GM21576 (cell line): ENCODE measurements at regions not wholly inside any gene's neighbourhood (a gene's known extent, or its start where the extent isn't known, plus 50 kb on each side); places are given as distances from the start of the nearest gene placed in this dataset.
"Not testable (repeated sequence)": the region's sequence is repeated elsewhere in the genome, so short reads cannot be mapped to it uniquely, and the experiment has no call there.

Source experiments
- ATAC-seq: cut with Tn5 transposase; IDR thresholded peaks from one replicate; pipeline ENCODE4 v1.9.1; 2021; ENCODE audit warnings: mild to moderate bottlenecking, moderate library complexity; ENCODE audit not compliant: unreplicated experiment

DNA sequence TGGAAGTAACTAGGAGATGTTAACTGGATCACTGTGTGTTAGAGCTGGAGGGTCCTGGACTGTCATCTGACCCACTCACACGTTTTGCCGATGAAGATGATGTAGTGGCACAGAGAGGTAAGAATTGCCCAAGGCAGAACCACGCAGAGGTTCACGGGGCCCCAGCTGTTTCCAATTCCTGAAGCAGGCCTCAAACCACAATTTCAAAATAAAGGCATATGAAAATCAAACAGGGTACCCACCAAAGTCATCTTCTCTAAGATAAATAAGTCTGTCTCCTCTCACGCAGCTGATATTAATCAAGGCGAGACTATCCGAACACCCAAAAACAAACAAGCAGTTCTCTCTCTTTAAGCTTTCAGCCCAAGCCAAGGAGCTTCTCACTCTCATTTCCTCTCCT, 113.3 kb upstream of the JCAD start:
- ATAC-seq: no peak

DNA sequence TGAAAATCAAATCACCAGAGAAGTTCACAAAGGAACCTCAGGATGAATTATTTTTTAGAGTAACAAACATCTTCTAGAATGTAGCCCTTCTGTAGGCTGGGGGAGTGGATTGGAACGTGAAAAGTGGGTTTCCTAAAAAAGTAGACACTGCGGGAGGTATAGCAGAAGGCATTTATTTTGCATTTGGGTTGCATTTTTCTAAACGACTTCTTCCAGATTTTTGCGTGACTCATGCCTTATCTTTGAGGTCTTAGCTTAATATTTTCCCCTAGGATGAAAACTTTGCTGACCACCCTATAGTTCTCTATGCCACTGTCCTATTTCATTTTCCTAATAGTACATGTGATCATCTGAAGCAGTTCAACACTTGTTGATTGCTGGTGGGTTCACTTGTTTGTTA, 112.7 kb upstream of the JCAD start:
- no peak for ATAC-seq

DNA sequence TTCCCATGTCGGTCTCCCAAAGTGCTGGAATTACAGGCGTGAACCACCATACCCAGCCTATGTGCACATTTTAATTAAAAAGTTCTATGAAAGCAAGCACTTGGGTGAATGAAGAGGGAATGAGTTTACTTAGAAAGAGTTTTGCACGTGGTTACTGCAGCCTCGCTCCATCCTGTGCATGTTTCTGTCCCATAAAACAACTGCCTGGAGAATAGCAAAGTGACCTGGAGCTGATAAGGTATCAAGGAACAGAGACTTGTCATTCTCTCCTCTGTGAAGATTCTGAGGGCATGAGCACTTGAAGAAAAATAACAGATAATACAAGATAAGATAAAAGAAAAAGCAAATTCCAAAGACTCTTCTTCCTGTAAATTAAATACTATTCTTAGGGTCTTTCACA, 112.2 kb upstream of the JCAD start:
- no peak for ATAC-seq

DNA sequence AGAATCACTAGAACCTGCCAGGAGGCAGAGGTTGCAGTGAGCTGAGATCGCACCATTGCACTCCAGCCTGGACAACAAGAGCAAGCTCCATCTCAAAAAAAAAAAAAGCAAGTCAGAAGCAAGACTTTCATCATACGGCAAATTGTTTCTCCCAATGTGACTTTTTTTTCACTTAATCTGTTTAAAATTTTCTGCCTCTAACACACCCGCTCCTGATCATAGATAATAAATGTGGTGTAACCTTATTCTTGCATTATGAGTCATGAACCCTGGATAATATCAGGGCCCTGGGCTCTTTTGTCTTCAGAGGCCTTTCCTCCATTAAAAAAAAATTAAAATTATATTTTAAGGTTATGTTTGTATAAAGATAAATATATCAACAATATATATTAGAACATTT, 111.4 kb upstream of the JCAD start:
- ATAC-seq: no peak

DNA sequence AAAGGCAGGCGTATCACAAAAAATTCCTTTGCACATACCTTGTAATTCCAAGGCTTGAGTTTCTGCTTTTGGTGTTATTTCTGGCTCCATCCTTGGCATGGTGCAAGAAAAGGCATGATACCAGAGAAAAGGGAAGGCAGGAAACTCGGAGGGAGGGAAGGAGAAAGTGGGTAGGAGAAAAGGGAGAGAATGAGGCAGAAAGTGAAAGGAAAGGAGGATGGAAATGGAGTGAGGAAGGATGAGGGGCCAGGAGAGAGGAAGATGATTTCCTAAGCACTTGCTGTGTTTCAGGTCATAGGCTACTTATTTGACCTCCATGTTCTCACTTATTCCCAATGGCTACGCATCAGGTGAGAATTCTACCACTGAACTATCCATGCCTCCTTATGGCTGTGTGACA, 110.8 kb upstream of the JCAD start:
- no peak for ATAC-seq

DNA sequence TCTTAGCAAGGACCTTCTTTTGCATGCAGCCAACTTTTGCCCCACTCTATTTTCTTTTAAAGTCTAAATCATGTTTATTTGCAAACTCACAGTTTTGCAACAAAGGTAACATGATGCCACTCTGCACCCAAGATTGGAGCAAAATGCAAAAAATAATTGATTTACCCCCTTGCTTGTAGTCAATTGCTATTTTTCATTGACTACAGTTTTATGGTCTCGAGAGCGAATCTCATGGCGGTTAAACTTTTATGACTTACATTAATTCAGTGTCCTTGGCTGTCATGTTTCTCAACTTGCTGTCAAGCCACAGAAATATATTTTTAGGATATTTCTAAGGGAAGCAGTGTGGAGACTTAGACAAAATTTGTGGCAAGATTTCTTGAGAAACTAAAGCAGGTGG, 110.0 kb upstream of the JCAD start:
- ATAC-seq: no peak

DNA sequence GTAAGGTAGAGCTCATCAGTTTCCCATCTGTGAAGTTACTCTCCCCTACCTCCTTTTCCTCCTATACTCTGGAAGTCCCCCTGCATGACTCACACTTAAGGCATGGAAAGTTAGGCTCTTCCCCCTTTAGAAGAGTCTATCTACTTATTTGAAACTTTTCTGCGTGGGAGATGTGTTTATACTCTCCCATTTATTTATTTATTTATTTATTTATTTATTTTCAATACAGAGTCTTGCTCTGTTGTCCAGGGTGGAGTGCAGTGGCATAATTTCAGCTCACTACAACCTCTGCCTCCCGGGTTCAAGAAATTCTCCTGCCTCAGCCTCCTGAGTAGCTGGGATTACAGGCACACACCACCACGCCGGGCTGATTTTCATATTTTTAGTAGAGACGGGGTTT, 107.5 kb upstream of the JCAD start:
- no peak for ATAC-seq

DNA sequence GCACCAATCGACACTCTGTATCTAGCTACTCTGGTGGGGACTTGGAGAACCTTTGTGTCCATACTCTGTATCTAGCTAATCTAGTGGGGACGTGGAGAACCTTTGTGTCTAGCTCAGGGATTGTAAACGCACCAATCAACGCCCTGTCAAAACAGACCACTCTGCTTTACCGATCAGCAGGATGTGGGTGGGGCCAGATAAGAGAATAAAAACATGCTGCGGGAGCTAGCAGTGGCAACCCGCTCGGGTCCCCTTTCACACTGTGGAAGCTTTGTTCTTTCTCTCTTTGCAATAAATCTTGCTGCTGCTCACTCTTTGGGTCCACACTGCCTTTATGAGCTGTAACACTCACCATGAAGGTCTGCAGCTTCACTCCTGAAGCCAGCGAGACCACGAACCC, 104.0 kb upstream of the JCAD start:
- ATAC-seq: not testable (repeated sequence)

DNA sequence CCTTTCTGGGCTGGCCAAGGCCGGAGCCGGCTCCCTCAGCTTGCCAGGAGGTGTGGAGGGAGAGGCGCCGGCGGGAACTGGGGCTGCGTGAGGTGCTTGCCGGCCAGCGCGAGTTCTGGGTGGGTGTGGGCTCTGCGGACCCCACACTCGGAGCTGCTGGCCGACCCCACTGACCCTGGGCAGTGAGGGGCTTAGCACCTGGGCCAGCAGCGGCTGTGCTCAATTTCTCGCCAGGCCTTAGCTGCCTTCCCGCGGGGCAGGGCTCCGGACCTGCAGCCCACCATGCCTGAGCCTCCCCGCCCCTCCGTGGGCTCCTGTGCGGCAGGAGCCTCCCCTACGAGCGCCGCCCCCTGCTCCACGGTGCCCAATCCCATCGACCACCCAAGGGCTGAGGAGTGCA, 103.4 kb upstream of the JCAD start:
- not testable (repeated sequence) for ATAC-seq

DNA sequence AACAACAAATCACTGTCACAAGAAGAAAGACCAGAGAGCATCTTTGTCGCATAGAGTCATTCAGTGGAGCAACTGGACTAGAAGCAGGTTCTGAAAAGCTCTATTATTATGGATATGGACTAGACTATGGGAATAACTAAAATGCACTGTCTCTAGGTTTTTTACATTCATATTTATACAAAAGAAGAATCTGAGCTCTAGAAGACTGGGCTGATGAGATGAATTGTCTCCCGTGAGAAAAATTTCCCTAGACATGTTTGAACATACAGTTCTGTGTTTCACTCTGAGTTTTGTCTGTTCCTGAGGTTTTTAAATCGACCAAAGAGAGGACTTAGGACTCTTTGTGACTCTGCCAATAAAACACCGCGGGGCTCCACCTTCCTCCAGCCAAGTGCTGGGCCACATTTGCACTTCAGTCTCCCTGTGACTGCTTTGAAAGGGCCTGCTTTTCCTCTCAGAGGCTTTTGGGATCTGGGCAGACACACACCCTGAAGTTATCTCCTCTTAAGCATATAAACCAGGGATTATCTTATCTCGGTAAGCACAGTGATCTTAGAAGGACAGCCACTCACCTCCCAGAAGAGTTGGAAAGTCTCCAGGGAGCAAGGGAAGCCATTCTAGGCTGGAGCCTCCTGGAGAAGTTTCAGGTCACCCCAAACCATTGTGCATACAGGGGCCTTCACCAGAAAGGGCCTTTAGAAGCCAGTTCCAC, 101.0 kb upstream of the JCAD start:
- no peak for ATAC-seq

DNA sequence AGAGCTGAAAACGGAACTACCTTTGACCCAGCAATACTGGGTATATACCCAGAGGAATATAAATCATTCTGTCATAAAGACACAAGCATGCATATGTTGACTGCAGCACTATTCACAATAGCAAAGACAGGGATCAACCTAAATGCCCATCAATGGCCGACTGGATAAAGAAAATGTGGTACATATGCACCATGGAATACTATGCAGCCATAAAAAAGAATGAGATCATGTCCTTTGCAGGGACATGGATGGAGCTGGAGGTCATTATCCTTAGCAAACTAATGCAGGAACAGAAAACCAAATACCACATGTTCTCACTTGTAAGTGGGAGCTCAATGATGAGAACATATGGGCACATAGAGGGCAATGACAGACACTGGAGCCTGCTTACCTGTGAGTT, 100.2 kb upstream of the JCAD start:
- ATAC-seq: not testable (repeated sequence)

DNA sequence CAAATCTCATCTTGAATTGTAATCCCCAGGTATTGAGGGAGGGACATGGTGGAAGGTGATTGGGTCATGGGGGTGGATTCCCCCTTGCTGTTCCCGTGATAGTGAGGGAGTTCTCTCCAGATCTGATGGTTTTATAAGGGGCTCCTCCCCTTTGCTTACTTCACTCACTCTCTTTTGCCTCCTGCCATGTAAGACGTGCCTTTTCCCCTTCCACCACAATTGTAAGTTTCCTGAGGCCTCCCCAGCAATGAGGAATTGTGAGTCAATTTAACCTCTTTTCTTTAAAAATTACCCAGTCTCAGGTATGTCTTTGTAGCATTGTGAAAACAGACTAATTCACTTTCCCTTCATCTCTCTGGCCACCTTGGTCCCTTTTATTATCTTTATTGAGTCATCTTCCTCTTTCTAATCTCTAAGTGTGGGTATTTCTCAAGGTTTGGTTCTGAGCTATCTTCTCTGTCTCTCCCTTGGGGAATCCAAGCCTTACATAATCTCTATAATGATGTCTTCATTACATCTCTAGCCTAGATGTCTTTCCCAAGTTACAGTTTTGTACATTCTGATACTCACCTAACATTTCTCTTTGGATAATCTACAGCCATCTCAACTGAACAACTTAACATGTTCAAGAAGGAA, 99.1 kb upstream of the JCAD start:
- ATAC-seq: no peak

DNA sequence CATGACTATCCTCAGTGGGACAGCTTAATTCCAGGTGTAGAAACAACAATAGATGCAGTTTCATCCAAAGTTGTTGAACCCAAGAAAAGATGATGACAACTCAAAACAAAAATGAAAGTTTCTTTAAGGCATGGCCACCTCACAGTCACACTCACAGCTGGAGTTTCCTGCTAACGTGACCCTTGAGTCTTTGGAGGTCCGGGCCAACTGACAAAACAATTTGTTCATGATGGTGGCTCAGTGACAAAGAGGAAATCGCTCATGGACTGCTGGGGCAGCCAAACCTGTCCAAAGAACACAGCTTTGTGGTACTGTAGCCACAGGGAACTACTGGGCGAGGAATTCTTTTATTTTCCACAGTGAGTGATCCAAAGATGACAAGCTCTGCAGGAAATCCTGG, 96.0 kb upstream of the JCAD start:
- no peak for ATAC-seq

DNA sequence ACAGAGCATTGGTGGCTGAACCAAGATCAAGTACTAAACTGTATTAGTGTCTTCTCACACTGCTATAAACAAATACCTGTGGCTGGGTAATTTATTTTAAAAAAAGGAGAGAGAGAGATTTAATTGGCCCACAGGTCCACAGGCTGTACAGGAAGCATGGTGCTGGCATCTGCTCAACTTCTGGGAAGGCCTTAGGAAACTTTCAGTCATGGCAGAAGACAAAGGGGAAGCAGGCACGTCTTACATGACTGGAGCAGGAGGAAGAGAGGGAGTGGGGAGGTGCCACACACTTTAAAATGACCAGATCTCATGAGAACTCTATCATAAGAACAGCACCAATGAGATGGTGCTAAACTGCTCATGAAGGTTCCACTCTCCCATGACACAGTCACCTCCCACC, 95.2 kb upstream of the JCAD start:
- no peak for ATAC-seq

DNA sequence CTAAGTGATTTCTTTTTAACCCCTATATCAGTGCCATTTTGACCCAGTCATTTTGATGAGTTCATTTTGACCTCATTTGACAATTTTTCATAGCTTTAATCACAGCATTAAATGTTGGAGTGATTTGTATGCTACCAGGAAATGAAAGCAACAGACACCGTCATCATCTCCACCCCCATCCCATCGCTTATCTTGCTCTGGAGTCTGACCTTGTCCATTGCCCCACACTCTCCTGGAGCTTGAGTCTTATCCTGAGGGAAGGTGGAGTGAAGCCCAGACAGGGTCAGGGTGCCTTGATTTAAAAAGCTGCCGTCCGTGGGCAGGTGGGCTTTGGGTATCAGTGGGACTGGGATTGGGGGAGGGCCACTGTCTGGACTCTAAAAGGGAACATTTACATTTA, 94.7 kb upstream of the JCAD start:
- no peak for ATAC-seq

DNA sequence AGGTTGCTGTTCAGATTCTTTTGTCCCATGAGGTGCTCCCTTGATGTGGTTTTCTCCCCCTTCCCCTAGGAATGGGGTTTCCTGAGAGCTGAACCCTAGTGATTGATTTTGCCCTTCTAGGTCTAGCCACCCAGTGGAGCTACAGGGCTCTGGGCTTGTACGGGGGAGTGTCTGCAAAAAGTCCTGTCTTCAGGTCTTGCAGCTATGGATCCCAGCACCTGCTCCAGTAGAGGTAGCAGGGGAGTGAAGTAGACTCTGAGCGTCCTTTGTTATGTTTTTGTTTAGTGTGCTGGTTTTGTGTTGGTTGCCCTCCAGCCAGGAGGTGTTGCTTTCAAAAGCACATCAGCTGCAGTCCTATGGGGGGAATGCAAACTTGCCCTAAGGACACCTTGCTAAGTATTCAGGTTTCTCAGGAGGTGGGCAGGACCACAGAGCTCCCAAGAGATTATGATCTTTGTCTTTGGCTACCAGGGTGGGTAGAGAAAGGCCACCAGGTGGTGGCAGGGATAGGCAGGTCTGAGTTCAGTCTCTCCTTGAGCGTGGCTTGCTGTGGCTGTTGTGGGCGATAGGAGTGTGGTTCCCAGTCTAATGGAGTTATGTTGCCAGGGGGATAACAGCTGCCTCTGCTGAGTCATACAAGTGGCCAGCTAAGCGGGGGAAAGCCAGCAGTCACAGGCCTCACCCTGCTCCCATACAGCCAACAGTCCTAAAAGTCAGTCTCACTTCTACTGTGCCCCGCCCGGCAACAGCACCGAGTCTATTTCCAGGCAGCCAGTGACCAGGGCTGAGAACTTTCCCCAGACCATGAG, 92.4 kb upstream of the JCAD start:
- ATAC-seq: no peak

DNA sequence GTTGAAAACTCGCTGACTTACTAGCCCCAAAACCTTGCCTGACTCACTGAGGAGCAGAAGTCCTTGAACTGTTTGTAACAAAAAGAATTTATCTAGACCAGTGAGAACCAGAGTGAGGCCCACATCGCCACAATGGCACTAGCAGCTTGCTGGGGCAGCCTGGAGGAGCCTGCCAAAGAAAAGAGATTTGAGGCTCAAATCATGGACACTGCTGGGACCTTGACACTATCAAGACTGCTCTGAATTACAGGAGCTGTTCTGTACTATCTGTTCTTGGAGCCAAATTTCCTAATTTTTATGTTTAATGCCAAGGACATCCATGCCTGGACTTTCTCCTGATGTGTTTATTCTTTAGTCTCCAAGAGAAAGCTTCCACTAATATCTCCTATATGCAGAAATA, 82.0 kb upstream of the JCAD start:
- ATAC-seq: no peak

DNA sequence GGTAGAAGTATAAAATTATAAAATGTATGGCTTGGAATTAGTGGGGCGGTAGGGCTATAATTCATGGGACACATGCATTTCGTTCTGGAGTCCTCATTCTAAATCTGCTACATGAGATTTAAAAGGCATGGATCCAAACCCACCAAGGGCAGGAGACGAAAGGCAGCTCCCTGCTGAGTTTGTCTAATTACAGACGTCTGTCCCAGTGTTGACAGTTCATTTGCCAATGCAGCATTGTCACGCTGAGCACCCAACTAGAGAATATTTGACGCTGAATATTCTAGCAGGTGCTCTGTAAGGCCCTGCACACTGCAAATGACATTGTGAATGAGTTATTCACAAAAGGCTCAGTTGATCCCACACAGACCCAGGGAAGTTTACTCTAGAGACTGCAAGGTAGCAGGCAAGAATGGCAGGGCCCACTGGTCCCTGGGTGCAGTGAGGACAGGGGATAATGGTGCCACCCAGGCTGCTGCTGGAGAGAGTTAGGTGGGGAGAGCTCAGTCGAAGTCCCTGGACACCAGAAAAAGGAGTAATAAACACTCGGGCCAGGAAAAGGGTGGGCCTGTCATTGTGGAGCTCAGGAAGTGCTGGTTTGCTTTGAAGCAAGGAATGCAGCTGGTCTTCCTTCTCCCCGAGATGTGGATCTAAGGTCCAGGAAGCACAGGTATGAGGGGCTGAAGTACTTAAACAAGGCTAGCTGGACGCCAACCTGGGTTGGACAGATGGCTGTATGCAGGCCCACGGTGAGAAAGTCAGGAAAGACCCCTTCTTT, 75.0 kb upstream of the JCAD start:
- no peak for ATAC-seq

DNA sequence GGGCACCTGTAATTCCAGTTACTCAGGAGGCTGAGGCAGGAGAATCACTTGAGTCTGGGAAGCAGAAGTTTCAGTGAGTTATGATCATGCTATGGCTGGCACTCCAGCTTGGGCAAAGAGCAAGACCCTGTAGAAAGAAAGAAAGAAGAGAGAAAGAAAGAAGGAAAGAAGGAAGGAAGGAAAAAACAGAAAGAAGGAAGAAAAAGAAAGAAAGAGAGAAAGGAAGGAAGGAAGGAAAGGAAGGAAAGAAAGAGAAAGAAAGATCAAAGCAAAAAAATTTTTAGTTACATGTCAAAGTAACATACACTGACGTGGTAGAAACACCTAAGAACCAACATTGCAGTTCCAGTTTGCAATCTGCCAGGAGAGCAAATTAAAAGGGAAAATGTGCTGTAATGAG, 73.8 kb upstream of the JCAD start:
- no peak for ATAC-seq

DNA sequence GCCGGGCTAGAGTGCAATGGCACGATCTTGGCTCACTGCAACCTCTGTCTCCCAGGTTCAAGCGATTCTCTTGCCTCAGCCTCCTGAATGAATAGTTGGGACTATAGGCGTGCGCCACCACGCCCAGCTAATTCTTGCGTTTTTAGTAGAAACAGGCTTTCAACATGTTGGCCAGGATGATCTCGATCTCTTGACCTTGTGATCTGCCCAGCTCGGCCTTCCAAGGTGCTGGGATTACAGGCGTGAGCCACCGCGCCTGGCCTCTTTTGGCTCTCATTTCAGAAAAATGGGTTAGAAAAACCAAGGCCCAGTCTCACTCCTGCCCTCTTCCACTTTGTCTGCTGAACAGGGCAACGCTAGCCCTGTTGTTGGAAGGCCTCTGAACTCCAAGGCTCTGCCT, 72.0 kb upstream of the JCAD start:
- ATAC-seq: not testable (repeated sequence)

DNA sequence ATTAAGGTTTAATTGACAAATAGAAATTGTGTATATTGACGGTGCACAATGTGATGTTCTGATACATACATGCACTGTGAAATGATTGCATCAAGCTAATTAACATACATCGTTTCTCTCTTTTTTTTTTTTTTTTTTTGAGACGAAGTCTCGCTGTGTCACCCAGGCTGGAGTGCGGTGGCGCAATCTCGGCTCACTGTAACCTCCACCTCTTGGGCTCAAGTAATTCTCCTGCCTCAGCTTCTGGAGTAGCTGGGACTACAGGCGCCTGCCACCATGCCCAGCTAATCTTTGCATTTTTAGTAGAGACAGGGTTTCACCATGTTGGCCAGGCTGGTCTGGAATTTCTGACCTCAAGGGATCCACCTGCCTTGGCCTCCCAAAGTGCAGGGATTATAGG, 69.9 kb upstream of the JCAD start:
- ATAC-seq: not testable (repeated sequence)
